ENCODE measurements at regions not wholly inside any gene's neighbourhood (a gene's known extent, or its start where the extent isn't known, plus 50 kb on each side); places are given as distances from the start of the nearest gene placed in this dataset.

GRCh38 chr4:24175707-24176106 is 285.9 kb upstream of the PPARGC1A start:
- FAIRE-seq = no peak
- no peak for DNase-seq (ENCODE audit: insufficient read length, low spot score)

- DNase-seq (ENCODE audit: insufficient read length, low spot score) (no peak), FAIRE-seq (no peak)
These were observed 284.8 kb upstream of the PPARGC1A start for GRCh38 chr4:24174602-24175001.

GRCh38 chr4:24172406-24172805 is 282.6 kb upstream of the PPARGC1A start:
- FAIRE-seq (no peak), DNase-seq (ENCODE audit: insufficient read length, low spot score) (no peak)

GRCh38 chr4:24169956-24170355 is 280.1 kb upstream of the PPARGC1A start:
- FAIRE-seq = no peak

GRCh38 chr4:24168658-24169057 is 278.8 kb upstream of the PPARGC1A start:
- DNase-seq (ENCODE audit: insufficient read length, low spot score) (no peak), FAIRE-seq (no peak)

More at GRCh38 chr4:24169956-24170355, 280.1 kb upstream of the PPARGC1A start:
- no peak for DNase-seq (ENCODE audit: insufficient read length, low spot score)

- FAIRE-seq (no peak), DNase-seq (ENCODE audit: insufficient read length, low spot score) (no peak)
These were observed 276.7 kb upstream of the PPARGC1A start for GRCh38 chr4:24166501-24166900.

GRCh38 chr4:24164797-24165196 is 274.9 kb upstream of the PPARGC1A start:
- DNase-seq (ENCODE audit: insufficient read length, low spot score) (no peak), FAIRE-seq (no peak)

GRCh38 chr4:24164054-24164693 is 274.3 kb upstream of the PPARGC1A start:
- FAIRE-seq = no peak
- DNase-seq (ENCODE audit: insufficient read length, low spot score) = no peak

- no peak for DNase-seq (ENCODE audit: insufficient read length, low spot score)
- no peak for FAIRE-seq
These were observed 273.5 kb upstream of the PPARGC1A start for GRCh38 chr4:24163314-24163713.

- FAIRE-seq (no peak), DNase-seq (ENCODE audit: insufficient read length, low spot score) (no peak)
These were observed 270.5 kb upstream of the PPARGC1A start for GRCh38 chr4:24160358-24160757.

- no peak for DNase-seq (ENCODE audit: insufficient read length, low spot score)
- FAIRE-seq = no peak
These were observed 268.2 kb upstream of the PPARGC1A start for GRCh38 chr4:24158031-24158430.

- FAIRE-seq (no peak), DNase-seq (ENCODE audit: insufficient read length, low spot score) (no peak)
These were observed 260.2 kb upstream of the PPARGC1A start for GRCh38 chr4:24150034-24150433.

GRCh38 chr4:24146127-24146526 is 256.3 kb upstream of the PPARGC1A start:
- no peak for FAIRE-seq
- no peak for DNase-seq (ENCODE audit: insufficient read length, low spot score)

- no peak for DNase-seq (ENCODE audit: insufficient read length, low spot score)
- no peak for FAIRE-seq
These were observed 255.7 kb upstream of the PPARGC1A start for GRCh38 chr4:24145591-24145990.

GRCh38 chr4:24144381-24144780 is 254.5 kb upstream of the PPARGC1A start:
- FAIRE-seq = no peak
- DNase-seq (ENCODE audit: insufficient read length, low spot score) = no peak

- no peak for FAIRE-seq
- no peak for DNase-seq (ENCODE audit: insufficient read length, low spot score)
These were observed 253.9 kb upstream of the PPARGC1A start for GRCh38 chr4:24143741-24144140.

GRCh38 chr4:24141836-24142235 is 252.0 kb upstream of the PPARGC1A start:
- FAIRE-seq = no peak

GRCh38 chr4:24140892-24141291 is 251.0 kb upstream of the PPARGC1A start:
- FAIRE-seq (no peak), DNase-seq (ENCODE audit: insufficient read length, low spot score) (no peak)

More at GRCh38 chr4:24141836-24142235, 252.0 kb upstream of the PPARGC1A start:
- DNase-seq (ENCODE audit: insufficient read length, low spot score) = no peak

- no peak for DNase-seq (ENCODE audit: insufficient read length, low spot score)
- no peak for FAIRE-seq
These were observed 248.1 kb upstream of the PPARGC1A start for GRCh38 chr4:24137671-24138601.

- FAIRE-seq (no peak), DNase-seq (ENCODE audit: insufficient read length, low spot score) (no peak)
These were observed 242.3 kb upstream of the PPARGC1A start for GRCh38 chr4:24131954-24132673.

- no peak for DNase-seq (ENCODE audit: insufficient read length, low spot score)
- no peak for FAIRE-seq
These were observed 240.8 kb upstream of the PPARGC1A start for GRCh38 chr4:24130637-24131036.
